ENCODE measurements at regions not wholly inside any gene's neighbourhood (a gene's known extent, or its start where the extent isn't known, plus 50 kb on each side); places are given as distances from the start of the nearest gene placed in this dataset.

DNA sequence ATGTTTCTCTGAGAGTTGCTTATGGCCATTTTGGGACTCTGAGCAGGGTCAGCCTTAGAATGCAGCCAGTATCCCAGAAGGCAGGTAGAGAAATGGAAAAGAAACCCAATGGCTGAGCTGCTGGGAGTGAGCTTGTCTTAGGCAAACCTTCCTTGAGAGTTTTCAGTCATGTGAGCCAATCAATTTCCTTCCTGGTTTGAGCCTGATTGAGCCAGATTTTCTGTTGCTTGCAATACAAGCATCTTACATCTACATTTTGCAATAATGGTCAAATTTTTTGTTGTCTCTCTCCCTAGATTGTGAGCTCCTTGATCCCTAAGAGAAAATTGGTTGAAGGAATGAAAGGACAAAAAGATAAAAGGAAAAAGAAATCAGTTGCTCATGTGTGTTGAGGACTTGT lies 155.3 kb downstream of the SNX18 start:
- Histone ChIP-seq H3K4me3 (ENCODE audit: low read length, poor library complexity, severe bottlenecking) (no peak overlapping the region), H3K9me2 (replicated peaks; ENCODE audit: low read depth, low read length) (no peaks in the 10 kb centered on the region), H3K79me2 (ENCODE audit: insufficient read depth, low read length) (no peaks in the 10 kb centered on the region), H3K27me3 (ENCODE audit: insufficient read depth, low read length, poor library complexity, severe bottlenecking) (no peaks in the 10 kb centered on the region), H3K36me3 (ENCODE audit: insufficient read depth, low read length) (no peaks in the 10 kb centered on the region), H3F3A (ENCODE audit: low read depth) (no peaks in the 10 kb centered on the region), H3K4me1 (ENCODE audit: insufficient read depth, low read length, poor library complexity, severe bottlenecking) (peaks cover 26% of the 10 kb centered on the region), H4K20me1 (ENCODE audit: insufficient read depth, low read length, poor library complexity, severe bottlenecking) (no peaks in the 10 kb centered on the region), H3K9ac (ENCODE audit: low read depth, low read length, poor library complexity, severe bottlenecking) (no peak overlapping the region), H2AFZ (ENCODE audit: low read length) (no peak overlapping the region), H3K9me3 (ENCODE audit: insufficient read depth, low read depth, low read length) (no peaks in the 10 kb centered on the region), H3K4me2 (ENCODE audit: low read depth, low read length, poor library complexity, severe bottlenecking) (no peak overlapping the region)
- TF ChIP-seq, protein P1, sequence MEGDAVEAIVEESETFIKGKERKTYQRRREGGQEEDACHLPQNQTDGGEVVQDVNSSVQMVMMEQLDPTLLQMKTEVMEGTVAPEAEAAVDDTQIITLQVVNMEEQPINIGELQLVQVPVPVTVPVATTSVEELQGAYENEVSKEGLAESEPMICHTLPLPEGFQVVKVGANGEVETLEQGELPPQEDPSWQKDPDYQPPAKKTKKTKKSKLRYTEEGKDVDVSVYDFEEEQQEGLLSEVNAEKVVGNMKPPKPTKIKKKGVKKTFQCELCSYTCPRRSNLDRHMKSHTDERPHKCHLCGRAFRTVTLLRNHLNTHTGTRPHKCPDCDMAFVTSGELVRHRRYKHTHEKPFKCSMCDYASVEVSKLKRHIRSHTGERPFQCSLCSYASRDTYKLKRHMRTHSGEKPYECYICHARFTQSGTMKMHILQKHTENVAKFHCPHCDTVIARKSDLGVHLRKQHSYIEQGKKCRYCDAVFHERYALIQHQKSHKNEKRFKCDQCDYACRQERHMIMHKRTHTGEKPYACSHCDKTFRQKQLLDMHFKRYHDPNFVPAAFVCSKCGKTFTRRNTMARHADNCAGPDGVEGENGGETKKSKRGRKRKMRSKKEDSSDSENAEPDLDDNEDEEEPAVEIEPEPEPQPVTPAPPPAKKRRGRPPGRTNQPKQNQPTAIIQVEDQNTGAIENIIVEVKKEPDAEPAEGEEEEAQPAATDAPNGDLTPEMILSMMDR (conservative IDR thresholded peaks at IDR 0.05; ENCODE audit: low read length), result no peak
- no peak for TF ChIP-seq EZH2phosphoT487 (IDR thresholded peaks at IDR 0.05; ENCODE audit: borderline replicate concordance)

DNA sequence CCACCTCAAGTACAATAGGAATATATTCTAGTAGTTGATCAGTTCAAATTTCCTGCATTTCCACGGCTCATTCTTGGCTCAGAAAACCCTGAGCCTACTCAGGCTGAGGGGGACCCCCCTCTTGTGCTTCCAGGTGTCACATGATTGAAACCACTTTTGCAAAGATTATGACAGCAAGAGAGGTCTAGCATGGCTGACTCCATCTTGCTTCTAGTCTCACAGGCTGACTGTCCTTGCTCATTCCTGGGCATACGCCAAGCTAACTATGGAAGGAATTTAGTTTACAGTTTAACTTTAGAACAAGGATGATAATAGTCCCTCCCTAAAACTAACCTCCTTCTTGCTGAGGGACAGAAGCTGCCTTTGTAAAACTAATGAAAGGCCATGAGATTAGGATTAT lies 154.1 kb downstream of the SNX18 start:
- Histone ChIP-seq H3K4me1 (ENCODE audit: insufficient read depth, low read length, poor library complexity, severe bottlenecking) (peaks cover 26% of the 10 kb centered on the region), H2AFZ (ENCODE audit: low read length) (no peak overlapping the region), H3K36me3 (ENCODE audit: insufficient read depth, low read length) (no peaks in the 10 kb centered on the region), H4K20me1 (ENCODE audit: insufficient read depth, low read length, poor library complexity, severe bottlenecking) (no peaks in the 10 kb centered on the region), H3K79me2 (ENCODE audit: insufficient read depth, low read length) (no peaks in the 10 kb centered on the region), H3F3A (ENCODE audit: low read depth) (no peaks in the 10 kb centered on the region), H3K4me2 (ENCODE audit: low read depth, low read length, poor library complexity, severe bottlenecking) (no peak overlapping the region), H3K9me3 (ENCODE audit: insufficient read depth, low read depth, low read length) (no peaks in the 10 kb centered on the region), H3K27me3 (ENCODE audit: insufficient read depth, low read length, poor library complexity, severe bottlenecking) (no peaks in the 10 kb centered on the region), H3K4me3 (ENCODE audit: low read length, poor library complexity, severe bottlenecking) (no peak overlapping the region), H3K9ac (ENCODE audit: low read depth, low read length, poor library complexity, severe bottlenecking) (no peak overlapping the region), H3K9me2 (replicated peaks; ENCODE audit: low read depth, low read length) (no peaks in the 10 kb centered on the region)
- TF ChIP-seq, protein P1 (conservative IDR thresholded peaks at IDR 0.05; ENCODE audit: low read length), result no peak
- TF ChIP-seq EZH2phosphoT487 (IDR thresholded peaks at IDR 0.05; ENCODE audit: borderline replicate concordance), result no peak

DNA sequence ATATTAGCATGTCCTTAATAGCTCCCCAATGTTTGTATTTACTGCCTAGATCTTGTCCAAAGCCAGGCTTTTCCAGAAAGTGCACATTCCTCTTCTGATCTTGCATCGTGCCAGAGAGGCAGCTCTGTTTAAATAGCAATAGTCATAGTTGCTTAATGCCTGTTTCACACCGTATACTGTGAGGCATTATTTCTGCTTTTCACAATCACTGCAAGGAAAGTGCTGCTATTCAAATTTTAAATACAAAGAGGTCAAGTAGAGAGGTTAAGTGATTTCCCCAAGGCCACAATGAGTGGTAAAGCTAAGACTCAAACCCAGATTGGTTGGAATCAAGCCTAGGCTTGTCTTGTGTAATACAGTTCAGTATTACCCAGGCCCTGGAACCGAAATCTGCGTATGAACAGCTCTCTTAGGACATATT lies 153.6 kb downstream of the SNX18 start:
- Histone ChIP-seq H3F3A (ENCODE audit: low read depth) (no peaks in the 10 kb centered on the region), H3K9me2 (replicated peaks; ENCODE audit: low read depth, low read length) (no peaks in the 10 kb centered on the region), H3K4me1 (ENCODE audit: insufficient read depth, low read length, poor library complexity, severe bottlenecking) (peaks cover 26% of the 10 kb centered on the region), H3K79me2 (ENCODE audit: insufficient read depth, low read length) (no peaks in the 10 kb centered on the region), H3K36me3 (ENCODE audit: insufficient read depth, low read length) (no peaks in the 10 kb centered on the region), H3K9me3 (ENCODE audit: insufficient read depth, low read depth, low read length) (no peaks in the 10 kb centered on the region), H3K9ac (ENCODE audit: low read depth, low read length, poor library complexity, severe bottlenecking) (no peak overlapping the region), H4K20me1 (ENCODE audit: insufficient read depth, low read length, poor library complexity, severe bottlenecking) (no peaks in the 10 kb centered on the region), H3K27me3 (ENCODE audit: insufficient read depth, low read length, poor library complexity, severe bottlenecking) (no peaks in the 10 kb centered on the region), H2AFZ (ENCODE audit: low read length) (no peak overlapping the region), H3K4me3 (ENCODE audit: low read length, poor library complexity, severe bottlenecking) (no peak overlapping the region), H3K4me2 (ENCODE audit: low read depth, low read length, poor library complexity, severe bottlenecking) (no peak overlapping the region)
- no peak for TF ChIP-seq EZH2phosphoT487 (IDR thresholded peaks at IDR 0.05; ENCODE audit: borderline replicate concordance)
- TF ChIP-seq, protein P1 (conservative IDR thresholded peaks at IDR 0.05; ENCODE audit: low read length), result no peak

All from Loucy (cell line).